ENCODE measurements at regions not wholly inside any gene's neighbourhood (a gene's known extent, or its start where the extent isn't known, plus 50 kb on each side); places are given as distances from the start of the nearest gene placed in this dataset.

DNA sequence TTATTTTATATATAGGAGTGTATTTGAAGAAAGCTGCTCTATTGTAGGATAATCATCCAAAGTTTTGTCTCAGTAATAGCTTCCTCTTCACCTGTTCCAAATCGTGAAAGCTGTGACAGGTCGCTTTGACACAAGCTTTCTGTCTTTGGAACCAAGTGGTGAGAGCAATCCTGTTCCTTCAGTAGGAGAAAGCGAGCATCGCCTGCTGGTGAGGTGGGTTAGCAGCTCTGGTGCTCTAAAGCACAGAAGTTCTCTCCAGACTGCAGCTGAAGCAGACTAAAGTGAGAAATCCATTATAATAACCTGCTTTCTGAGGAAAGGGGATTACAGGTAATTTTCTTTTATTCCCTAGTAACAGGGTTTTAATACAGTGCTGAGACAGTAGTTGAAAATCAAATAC lies 803.8 kb downstream of the ADGRL2 start:
- Histone ChIP-seq H3K4me3 (ENCODE audit: extremely low read depth, insufficient read depth, low read length, poor library complexity, severe bottlenecking) (no peak overlapping the region), H3K4me1 (ENCODE audit: control insufficient read depth, insufficient read depth, low read length, poor library complexity, severe bottlenecking) (no peaks in the 10 kb centered on the region), H3K9me3 (ENCODE audit: control insufficient read depth, low read length) (no peaks in the 10 kb centered on the region), H3K27ac (ENCODE audit: low read depth, low read length, severe bottlenecking) (no peak overlapping the region), H3K36me3 (ENCODE audit: control insufficient read depth, insufficient read depth, low read length) (no peaks in the 10 kb centered on the region)
- WGBS, 2 experiments (ENCODE audit: insufficient coverage in 2 of 2), result 67 to 77% methylated on average over 3 of the region's 4 CpGs

- no peak overlapping the region for H3K27ac ChIP-seq (ENCODE audit: low read depth, low read length, severe bottlenecking)
Measured at GRCh38 chr1:82600314-82600713, 799.6 kb downstream of the ADGRL2 start.

GRCh38 chr1:82598812-82599211 lies 798.1 kb downstream of the ADGRL2 start:
- no peaks in the 10 kb centered on the region for H3K36me3 ChIP-seq (ENCODE audit: control insufficient read depth, insufficient read depth, low read length)
- no peak overlapping the region for H3K27ac ChIP-seq (ENCODE audit: low read depth, low read length, severe bottlenecking)
- H3K4me1 ChIP-seq (ENCODE audit: control insufficient read depth, insufficient read depth, low read length, poor library complexity, severe bottlenecking), result no peaks in the 10 kb centered on the region

More at GRCh38 chr1:82600314-82600713, 799.6 kb downstream of the ADGRL2 start:
- Histone ChIP-seq H3K9me3 (ENCODE audit: control insufficient read depth, low read length) (no peaks in the 10 kb centered on the region), H3K4me3 (ENCODE audit: extremely low read depth, insufficient read depth, low read length, poor library complexity, severe bottlenecking) (no peak overlapping the region), H3K36me3 (ENCODE audit: control insufficient read depth, insufficient read depth, low read length) (no peaks in the 10 kb centered on the region), H3K4me1 (ENCODE audit: control insufficient read depth, insufficient read depth, low read length, poor library complexity, severe bottlenecking) (no peaks in the 10 kb centered on the region)

DNA sequence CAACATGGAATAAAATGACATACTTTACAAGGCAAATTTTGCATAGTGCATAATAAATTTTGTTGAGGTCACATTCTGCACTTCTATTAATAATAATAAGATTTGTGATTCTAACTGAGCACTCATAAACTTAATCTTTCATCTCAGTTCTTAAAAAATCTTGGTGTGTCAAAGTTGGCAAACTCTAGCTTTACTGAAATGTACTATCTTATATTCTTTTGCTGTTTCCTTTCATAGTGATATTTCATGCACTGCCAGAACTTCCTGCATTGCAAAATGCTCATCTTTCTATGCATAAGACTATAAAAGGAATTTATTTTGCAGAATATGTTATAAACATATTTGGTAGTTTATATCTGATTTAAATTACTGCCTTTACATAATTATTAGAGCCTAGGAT lies 797.6 kb downstream of the ADGRL2 start:
- no peaks in the 10 kb centered on the region for H3K9me3 ChIP-seq (ENCODE audit: control insufficient read depth, low read length)
- H3K36me3 ChIP-seq (ENCODE audit: control insufficient read depth, insufficient read depth, low read length), result no peaks in the 10 kb centered on the region
- H3K4me3 ChIP-seq (ENCODE audit: extremely low read depth, insufficient read depth, low read length, poor library complexity, severe bottlenecking), result no peak overlapping the region
- H3K27ac ChIP-seq (ENCODE audit: low read depth, low read length, severe bottlenecking), result no peak overlapping the region
- no peaks in the 10 kb centered on the region for H3K4me1 ChIP-seq (ENCODE audit: control insufficient read depth, insufficient read depth, low read length, poor library complexity, severe bottlenecking)

More at GRCh38 chr1:82598812-82599211, 798.1 kb downstream of the ADGRL2 start:
- Histone ChIP-seq H3K9me3 (ENCODE audit: control insufficient read depth, low read length) (no peaks in the 10 kb centered on the region), H3K4me3 (ENCODE audit: extremely low read depth, insufficient read depth, low read length, poor library complexity, severe bottlenecking) (no peak overlapping the region)

- H3K9me3 ChIP-seq (ENCODE audit: control insufficient read depth, low read length), result no peaks in the 10 kb centered on the region
- H3K27ac ChIP-seq (ENCODE audit: low read depth, low read length, severe bottlenecking), result no peak overlapping the region
- WGBS, 2 experiments (ENCODE audit: insufficient coverage in 2 of 2), result 90% methylated on average over 2 of the region's 3 CpGs; no CpG with 5 or more reads in 1 of the 2 experiments
- no peaks in the 10 kb centered on the region for H3K4me1 ChIP-seq (ENCODE audit: control insufficient read depth, insufficient read depth, low read length, poor library complexity, severe bottlenecking)
- no peak overlapping the region for H3K4me3 ChIP-seq (ENCODE audit: extremely low read depth, insufficient read depth, low read length, poor library complexity, severe bottlenecking)
- H3K36me3 ChIP-seq (ENCODE audit: control insufficient read depth, insufficient read depth, low read length), result no peaks in the 10 kb centered on the region
Measured at GRCh38 chr1:82597649-82598048, 796.9 kb downstream of the ADGRL2 start.

- Histone ChIP-seq H3K4me3 (ENCODE audit: extremely low read depth, insufficient read depth, low read length, poor library complexity, severe bottlenecking) (no peak overlapping the region), H3K4me1 (ENCODE audit: control insufficient read depth, insufficient read depth, low read length, poor library complexity, severe bottlenecking) (no peaks in the 10 kb centered on the region), H3K9me3 (ENCODE audit: control insufficient read depth, low read length) (no peaks in the 10 kb centered on the region), H3K27ac (ENCODE audit: low read depth, low read length, severe bottlenecking) (no peak overlapping the region), H3K36me3 (ENCODE audit: control insufficient read depth, insufficient read depth, low read length) (no peaks in the 10 kb centered on the region)
- 100% methylated on average over 1 of the region's 1 CpG; no CpG with 5 or more reads in 1 of the 2 experiments for WGBS, 2 experiments (ENCODE audit: insufficient coverage in 2 of 2)
Measured at GRCh38 chr1:82597141-82597540, 796.4 kb downstream of the ADGRL2 start.

GRCh38 chr1:82593561-82593960 lies 792.8 kb downstream of the ADGRL2 start:
- no peaks in the 10 kb centered on the region for H3K9me3 ChIP-seq (ENCODE audit: control insufficient read depth, low read length)
- H3K36me3 ChIP-seq (ENCODE audit: control insufficient read depth, insufficient read depth, low read length), result no peaks in the 10 kb centered on the region
- H3K4me1 ChIP-seq (ENCODE audit: control insufficient read depth, insufficient read depth, low read length, poor library complexity, severe bottlenecking), result no peaks in the 10 kb centered on the region
- no peak overlapping the region for H3K27ac ChIP-seq (ENCODE audit: low read depth, low read length, severe bottlenecking)
- WGBS, 2 experiments (ENCODE audit: insufficient coverage in 2 of 2), result 100% methylated on average over 1 of the region's 2 CpGs; no CpG with 5 or more reads in 1 of the 2 experiments
- H3K4me3 ChIP-seq (ENCODE audit: extremely low read depth, insufficient read depth, low read length, poor library complexity, severe bottlenecking), result no peak overlapping the region

DNA sequence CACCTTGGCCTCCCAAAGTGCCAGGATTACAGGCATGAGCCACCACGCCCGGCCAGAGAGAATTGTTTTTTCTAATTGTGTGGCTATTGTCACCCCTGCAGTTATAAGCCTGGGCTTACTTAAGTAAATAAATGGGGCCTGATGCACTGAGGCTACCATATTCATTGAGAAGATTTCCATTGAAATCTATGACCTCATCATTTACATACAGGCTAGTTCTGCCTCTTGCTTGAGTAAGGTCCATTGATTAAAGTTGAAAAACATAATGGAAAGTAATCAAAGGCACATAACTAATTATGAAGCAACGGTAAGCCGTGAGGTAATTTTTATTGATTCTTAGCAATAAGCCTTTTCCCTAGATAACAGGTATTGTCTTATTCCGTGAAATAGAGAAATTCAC lies 788.9 kb downstream of the ADGRL2 start:
- 93 to 100% methylated on average over 3 of the region's 5 CpGs for WGBS, 2 experiments (ENCODE audit: insufficient coverage in 2 of 2)

DNA sequence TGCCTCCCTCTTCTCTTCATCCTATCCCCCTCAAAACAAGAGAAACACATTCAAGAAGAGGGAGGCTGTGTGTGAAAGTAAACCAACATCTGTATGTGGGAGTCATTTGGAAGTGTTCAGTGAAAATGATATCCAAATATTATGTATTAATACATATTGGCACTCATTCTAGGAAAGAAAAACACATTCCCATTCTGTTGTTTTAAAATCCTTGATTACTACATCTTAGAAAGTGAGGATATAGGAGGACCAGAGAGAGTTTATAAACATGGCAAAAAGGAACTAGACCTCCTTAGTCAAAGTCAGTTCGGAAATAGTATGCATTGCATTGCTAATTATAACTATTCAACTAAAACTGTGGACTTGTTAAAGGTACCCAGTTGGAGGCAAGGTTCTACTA lies 786.6 kb downstream of the ADGRL2 start:
- Histone ChIP-seq H3K36me3 (ENCODE audit: control insufficient read depth, insufficient read depth, low read length) (no peaks in the 10 kb centered on the region), H3K27ac (ENCODE audit: low read depth, low read length, severe bottlenecking) (no peak overlapping the region), H3K9me3 (ENCODE audit: control insufficient read depth, low read length) (no peaks in the 10 kb centered on the region), H3K4me3 (ENCODE audit: extremely low read depth, insufficient read depth, low read length, poor library complexity, severe bottlenecking) (no peak overlapping the region), H3K4me1 (ENCODE audit: control insufficient read depth, insufficient read depth, low read length, poor library complexity, severe bottlenecking) (no peaks in the 10 kb centered on the region)
- WGBS, 2 experiments (ENCODE audit: insufficient coverage in 2 of 2), result no CpG with 5 or more reads among the region's 1 CpG

More for the DNA sequence above, 788.9 kb downstream of the ADGRL2 start:
- Histone ChIP-seq H3K4me3 (ENCODE audit: extremely low read depth, insufficient read depth, low read length, poor library complexity, severe bottlenecking) (no peak overlapping the region), H3K27ac (ENCODE audit: low read depth, low read length, severe bottlenecking) (no peak overlapping the region), H3K36me3 (ENCODE audit: control insufficient read depth, insufficient read depth, low read length) (no peaks in the 10 kb centered on the region), H3K9me3 (ENCODE audit: control insufficient read depth, low read length) (no peaks in the 10 kb centered on the region), H3K4me1 (ENCODE audit: control insufficient read depth, insufficient read depth, low read length, poor library complexity, severe bottlenecking) (no peaks in the 10 kb centered on the region)

GRCh38 chr1:82586473-82586872 lies 785.7 kb downstream of the ADGRL2 start:
- no peak overlapping the region for H3K27ac ChIP-seq (ENCODE audit: low read depth, low read length, severe bottlenecking)
- no peaks in the 10 kb centered on the region for H3K4me1 ChIP-seq (ENCODE audit: control insufficient read depth, insufficient read depth, low read length, poor library complexity, severe bottlenecking)
- no peak overlapping the region for H3K4me3 ChIP-seq (ENCODE audit: extremely low read depth, insufficient read depth, low read length, poor library complexity, severe bottlenecking)
- H3K9me3 ChIP-seq (ENCODE audit: control insufficient read depth, low read length), result no peaks in the 10 kb centered on the region
- H3K36me3 ChIP-seq (ENCODE audit: control insufficient read depth, insufficient read depth, low read length), result no peaks in the 10 kb centered on the region

GRCh38 chr1:82582347-82582746 lies 781.6 kb downstream of the ADGRL2 start:
- 62 to 81% methylated on average over 2 of the region's 3 CpGs for WGBS, 2 experiments (ENCODE audit: insufficient coverage in 2 of 2)
- no peaks in the 10 kb centered on the region for H3K9me3 ChIP-seq (ENCODE audit: control insufficient read depth, low read length)

More at GRCh38 chr1:82582347-82582746, 781.6 kb downstream of the ADGRL2 start:
- H3K36me3 ChIP-seq (ENCODE audit: control insufficient read depth, insufficient read depth, low read length), result no peaks in the 10 kb centered on the region
- no peak overlapping the region for H3K4me3 ChIP-seq (ENCODE audit: extremely low read depth, insufficient read depth, low read length, poor library complexity, severe bottlenecking)
- H3K27ac ChIP-seq (ENCODE audit: low read depth, low read length, severe bottlenecking), result no peak overlapping the region
- H3K4me1 ChIP-seq (ENCODE audit: control insufficient read depth, insufficient read depth, low read length, poor library complexity, severe bottlenecking), result no peaks in the 10 kb centered on the region

Measured in mesodermal cell (in vitro differentiated cells).